Astrocyte of the spinal cord (primary cell): ENCODE measurements at regions not wholly inside any gene's neighbourhood (a gene's known extent, or its start where the extent isn't known, plus 50 kb on each side); places are given as distances from the start of the nearest gene placed in this dataset.

Experiments used
- DNase-seq: peaks from one replicate; pipeline ENCODE4 v3.0.0; 2011; ENCODE audit warnings: low read depth, low spot score
- H3K4me3 ChIP-seq: 2 replicates; pipeline ENCODE4 v1.5.1; 2011; ENCODE audit warnings: low read depth, mild to moderate bottlenecking, low read length, moderate library complexity
- CTCF ChIP-seq: IDR thresholded peaks from 2 replicates; pipeline ENCODE4 v1.5.1; 2012; ENCODE audit warnings: low read depth, mild to moderate bottlenecking, low read length, inconsistent platforms
- in situ Hi-C: cut with HindIII; loops from 2 replicates; pipeline ENCODE4 v1.10.0; 2017; ENCODE audit warnings: low sequenced_read_pairs

GRCh38 chr5:82399111-82399510 is 121.0 kb upstream of the RPS23 start:
- TF ChIP-seq CTCF, result no peak
- in situ Hi-C loops, result no loop called here
- no peak overlapping the region for H3K4me3 ChIP-seq
- DNase-seq, result no peak

GRCh38 chr5:82397741-82398320 is 119.7 kb upstream of the RPS23 start:
- DNase-seq, result peak; percentile 50
- no peak overlapping the region for H3K4me3 ChIP-seq
- TF ChIP-seq CTCF, result no peak
- in situ Hi-C loops, result no loop called here

- no peak overlapping the region for H3K4me3 ChIP-seq
- peak; percentile 99 for DNase-seq
- in situ Hi-C loops, result no loop called here
- TF ChIP-seq CTCF, result no peak
Measured at GRCh38 chr5:82396871-82397514, 118.8 kb upstream of the RPS23 start.

GRCh38 chr5:82396396-82396795 is 118.2 kb upstream of the RPS23 start:
- no peak for DNase-seq
- H3K4me3 ChIP-seq, result no peak overlapping the region
- TF ChIP-seq CTCF, result no peak
- in situ Hi-C loops, result no loop called here

- in situ Hi-C loops, result no loop called here
- no peak overlapping the region for H3K4me3 ChIP-seq
- no peak for DNase-seq
- TF ChIP-seq CTCF, result no peak
Measured at GRCh38 chr5:82393951-82394350, 115.8 kb upstream of the RPS23 start.

- no peak for DNase-seq
- in situ Hi-C loops, result no loop called here
- H3K4me3 ChIP-seq, result no peak overlapping the region
- TF ChIP-seq CTCF, result no peak
Measured at GRCh38 chr5:82390088-82390487, 111.9 kb upstream of the RPS23 start.

GRCh38 chr5:82389347-82389746 is 111.2 kb upstream of the RPS23 start:
- in situ Hi-C loops, result no loop called here
- DNase-seq, result no peak
- no peak for TF ChIP-seq CTCF
- H3K4me3 ChIP-seq, result no peak overlapping the region
